ENCODE measurements at regions not wholly inside any gene's neighbourhood (a gene's known extent, or its start where the extent isn't known, plus 50 kb on each side); places are given as distances from the start of the nearest gene placed in this dataset.

GRCh38 chr14:78073028-78073427, 97.1 kb upstream of the NRXN3 start:
- DNase-seq (ENCODE audit: low spot score) = no peak
- FAIRE-seq = no peak

- DNase-seq (ENCODE audit: low spot score) (no peak), FAIRE-seq (no peak)
These were observed 95.6 kb upstream of the NRXN3 start for GRCh38 chr14:78074561-78074960.

- FAIRE-seq = no peak
- no peak for DNase-seq (ENCODE audit: low spot score)
These were observed 95.1 kb upstream of the NRXN3 start for GRCh38 chr14:78075033-78075432.

GRCh38 chr14:78075555-78076277, 94.5 kb upstream of the NRXN3 start:
- DNase-seq (ENCODE audit: low spot score) (no peak), FAIRE-seq (no peak)

- FAIRE-seq (no peak), DNase-seq (ENCODE audit: low spot score) (no peak)
These were observed 88.9 kb upstream of the NRXN3 start for GRCh38 chr14:78081245-78081644.

GRCh38 chr14:78083837-78084236, 86.3 kb upstream of the NRXN3 start:
- no peak for FAIRE-seq
- DNase-seq (ENCODE audit: low spot score) = no peak

- no peak for DNase-seq (ENCODE audit: low spot score)
- no peak for FAIRE-seq
These were observed 83.8 kb upstream of the NRXN3 start for GRCh38 chr14:78086342-78086741.

- FAIRE-seq = no peak
- no peak for DNase-seq (ENCODE audit: low spot score)
These were observed 81.3 kb upstream of the NRXN3 start for GRCh38 chr14:78088916-78089315.

GRCh38 chr14:78090864-78091263, 79.3 kb upstream of the NRXN3 start:
- DNase-seq (ENCODE audit: low spot score) = no peak
- no peak for FAIRE-seq

- FAIRE-seq (no peak), DNase-seq (ENCODE audit: low spot score) (no peak)
These were observed 78.8 kb upstream of the NRXN3 start for GRCh38 chr14:78091361-78091760.

GRCh38 chr14:78092040-78092439, 78.1 kb upstream of the NRXN3 start:
- DNase-seq (ENCODE audit: low spot score) = no peak
- no peak for FAIRE-seq

- DNase-seq (ENCODE audit: low spot score) = no peak
- FAIRE-seq = no peak
These were observed 66.9 kb upstream of the NRXN3 start for GRCh38 chr14:78103271-78103670.

- DNase-seq (ENCODE audit: low spot score) (no peak), FAIRE-seq (no peak)
These were observed 66.0 kb upstream of the NRXN3 start for GRCh38 chr14:78104160-78104559.

GRCh38 chr14:78104655-78105054, 65.5 kb upstream of the NRXN3 start:
- FAIRE-seq (no peak), DNase-seq (ENCODE audit: low spot score) (no peak)

GRCh38 chr14:78106381-78106780, 63.8 kb upstream of the NRXN3 start:
- no peak for FAIRE-seq
- no peak for DNase-seq (ENCODE audit: low spot score)

GRCh38 chr14:78107166-78107565, 63.0 kb upstream of the NRXN3 start:
- no peak for FAIRE-seq
- DNase-seq (ENCODE audit: low spot score) = no peak

GRCh38 chr14:78119440-78119839, 50.7 kb upstream of the NRXN3 start:
- DNase-seq (ENCODE audit: low spot score) (no peak), FAIRE-seq (no peak)
